Hematopoietic multipotent progenitor cell treated with erythropoietin and hydrocortisone succinate and interleukin-3 and kit ligand, for 8 days (in vitro differentiated cells): ENCODE measurements at regions not wholly inside any gene's neighbourhood (a gene's known extent, or its start where the extent isn't known, plus 50 kb on each side); places are given as distances from the start of the nearest gene placed in this dataset.
A peak's percentile ranks its signal among the peaks of the same experiment; 100 is the strongest.

Experiments used
- DNase-seq: peaks from one replicate; pipeline ENCODE4 v3.0.0-alpha.2; 2015

DNA sequence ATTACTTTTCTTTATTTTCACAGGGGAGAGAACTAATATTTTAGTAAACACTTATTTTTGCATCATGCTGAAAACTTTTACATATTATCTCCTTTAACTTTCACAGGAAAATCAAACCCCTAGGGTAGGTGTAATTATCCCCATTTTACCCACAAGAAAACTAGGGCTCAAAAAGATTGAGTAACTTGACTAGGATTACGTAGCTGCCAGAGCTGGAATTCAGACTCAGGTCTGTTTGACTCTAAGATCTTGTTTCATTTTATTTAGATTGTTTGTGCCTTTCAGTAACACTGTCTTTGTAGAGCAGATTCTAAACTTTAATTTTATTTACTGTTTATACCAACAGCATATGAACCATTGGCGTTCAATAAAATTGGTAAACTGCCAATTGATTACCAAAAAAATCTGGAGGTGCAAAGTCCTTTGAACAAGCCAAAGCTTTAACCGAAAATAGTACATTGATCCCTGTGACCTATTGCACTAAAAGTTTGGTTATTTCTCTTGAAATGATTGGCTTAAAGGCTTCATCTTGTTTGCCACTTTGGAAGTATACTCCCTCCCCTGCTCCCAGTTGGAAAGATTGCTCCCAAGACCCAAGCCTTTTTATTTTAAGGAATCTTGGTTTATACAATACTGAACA is 71.0 kb upstream of the WDR26 start:
- DNase-seq: no peak

DNA sequence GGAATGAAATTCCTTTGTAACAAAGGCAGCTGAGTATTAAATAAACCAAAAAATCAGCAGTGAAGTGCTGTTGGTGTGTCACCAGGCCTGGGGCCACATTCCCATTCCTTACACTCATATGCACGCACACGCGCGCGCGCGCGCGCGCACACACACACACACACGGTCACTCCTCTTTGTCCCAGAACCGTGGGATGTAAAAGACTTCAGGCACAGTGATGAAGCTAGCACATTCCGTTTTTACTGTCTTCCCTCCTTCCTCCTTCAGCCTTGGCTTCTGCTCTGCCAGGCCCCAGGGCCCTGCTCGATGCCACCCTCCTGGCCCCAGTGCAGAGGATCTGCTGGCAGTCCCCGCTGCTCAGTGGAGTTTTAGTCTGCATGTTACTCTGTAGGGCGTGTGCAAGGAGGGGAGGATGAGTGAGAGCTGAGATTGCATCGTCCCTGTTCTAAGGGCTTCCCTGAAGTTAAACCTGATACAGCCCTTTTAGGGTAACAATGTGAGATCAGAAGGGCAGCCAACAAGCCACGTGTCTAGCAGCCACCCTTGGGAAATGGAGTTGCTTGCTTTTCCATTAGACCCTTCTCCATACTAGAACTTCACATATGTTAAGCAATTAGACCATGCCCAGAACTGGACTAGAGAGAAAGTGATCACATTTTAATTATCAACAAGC is 71.7 kb upstream of the WDR26 start:
- no peak for DNase-seq

DNA sequence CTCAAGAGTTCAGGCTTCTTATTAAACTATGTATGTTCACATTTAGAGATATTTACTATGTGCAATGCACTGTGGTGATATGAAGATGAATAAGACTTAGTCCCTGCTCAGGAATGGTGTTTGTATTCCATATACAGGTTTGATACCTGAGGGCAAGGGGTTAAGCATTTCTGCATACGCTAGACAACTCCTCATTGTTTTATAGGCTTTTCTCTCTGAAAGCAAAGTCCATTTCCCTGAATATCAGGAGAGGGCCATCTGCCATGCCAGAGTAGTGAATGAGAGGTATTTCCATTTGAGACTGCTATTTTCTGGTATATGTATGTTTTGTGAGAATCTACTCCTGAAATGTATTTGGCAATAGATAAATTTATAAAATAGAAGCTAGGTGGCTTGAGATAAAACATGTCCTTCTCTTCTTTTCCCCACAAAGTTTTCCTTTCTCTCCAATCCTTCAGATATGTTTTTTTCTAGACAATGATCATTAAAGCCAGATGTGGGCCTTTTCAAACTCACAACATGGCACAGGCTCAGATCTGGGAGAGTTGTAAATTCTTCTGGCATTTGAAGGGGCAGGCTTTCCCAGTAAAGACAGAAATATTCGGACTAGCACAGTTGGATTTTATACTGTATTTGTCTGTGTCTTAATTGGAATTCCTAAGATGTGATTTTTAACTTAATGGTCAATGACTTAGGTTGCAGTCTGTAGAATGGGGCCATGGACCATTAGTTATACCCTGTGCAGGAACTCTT is 73.3 kb upstream of the WDR26 start:
- DNase-seq: no peak

DNA sequence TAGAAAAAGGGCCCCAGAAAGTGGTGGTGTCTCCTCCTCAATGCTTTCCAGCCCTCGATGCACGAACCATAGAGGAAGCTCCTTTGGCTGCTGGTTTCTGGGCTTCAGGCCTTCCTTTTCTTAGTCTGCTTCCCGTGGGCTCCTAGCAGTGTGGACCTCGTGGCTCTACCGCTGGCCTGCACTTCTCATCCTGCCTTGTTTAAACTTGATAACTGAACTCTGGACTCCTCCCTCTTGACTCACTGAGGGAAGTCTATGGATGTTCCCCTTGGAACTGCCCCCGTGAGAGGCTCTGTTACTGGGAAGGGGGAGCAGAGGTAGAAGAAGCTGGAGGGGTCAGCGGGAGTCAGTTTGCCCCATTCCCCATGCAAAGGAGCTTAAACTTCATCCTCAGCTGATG is 75.3 kb upstream of the WDR26 start:
- DNase-seq: no peak

DNA sequence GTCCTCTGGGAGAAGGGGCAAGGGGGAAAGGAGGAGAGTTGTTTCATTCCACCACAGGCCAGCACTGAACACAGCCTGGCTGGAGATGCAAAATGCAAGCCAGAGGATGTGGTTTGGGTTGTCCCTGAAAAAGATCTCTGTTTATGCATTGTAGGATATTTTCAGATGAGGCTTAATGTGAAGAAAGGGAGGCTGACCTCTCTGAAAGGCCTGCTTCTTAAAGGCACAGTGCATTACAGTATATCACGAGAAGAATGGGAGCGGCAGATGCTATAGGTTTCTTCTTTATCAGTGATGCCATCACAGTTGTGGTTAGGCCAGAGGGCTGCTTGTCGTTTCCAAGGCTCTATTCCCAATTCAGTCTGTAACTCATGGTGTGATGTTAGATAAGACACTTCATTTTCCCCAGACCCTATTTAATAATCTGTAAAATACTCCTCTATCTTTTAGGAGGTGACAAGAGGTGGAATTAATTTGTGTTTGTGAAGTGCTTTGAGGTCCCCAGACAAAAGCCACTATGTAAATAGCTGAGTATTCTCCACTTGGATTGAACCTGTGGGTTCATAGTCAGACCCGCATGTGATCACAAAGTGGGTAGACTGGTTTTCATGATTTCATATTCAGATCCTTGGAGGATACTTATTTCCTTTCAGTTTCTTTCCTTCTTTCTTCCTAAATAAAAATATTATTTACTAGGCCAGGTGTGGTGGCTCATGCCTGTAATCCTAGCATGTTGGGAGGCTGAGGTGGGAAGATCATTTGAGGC is 76.5 kb upstream of the WDR26 start:
- peak; percentile 57 for DNase-seq

DNA sequence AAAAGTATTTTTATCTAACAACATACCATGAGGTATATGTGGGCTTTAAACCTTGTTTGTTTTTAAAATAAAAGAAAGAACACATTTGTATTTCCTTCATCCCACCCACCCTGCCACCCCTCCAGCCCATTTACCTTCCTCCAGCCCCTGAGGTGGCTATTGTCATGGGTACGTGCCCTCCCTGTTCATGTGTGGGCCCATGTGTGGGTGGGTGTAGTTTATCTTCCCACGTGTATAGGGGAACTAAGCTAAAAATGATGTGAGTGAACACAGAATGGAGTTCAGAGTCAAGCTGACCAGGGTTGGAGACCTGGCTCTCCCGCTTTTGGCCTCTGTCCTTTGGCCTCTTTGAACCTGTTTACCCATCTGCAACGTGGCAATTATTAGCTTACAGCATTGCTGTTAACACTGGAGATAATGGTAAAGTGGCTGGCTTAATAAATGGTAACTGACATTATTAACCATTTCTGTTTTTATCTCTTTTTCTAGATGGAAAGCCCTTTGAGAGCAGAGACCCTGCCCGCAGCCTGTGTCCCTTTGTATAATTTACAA is 78.1 kb upstream of the WDR26 start:
- no peak for DNase-seq

DNA sequence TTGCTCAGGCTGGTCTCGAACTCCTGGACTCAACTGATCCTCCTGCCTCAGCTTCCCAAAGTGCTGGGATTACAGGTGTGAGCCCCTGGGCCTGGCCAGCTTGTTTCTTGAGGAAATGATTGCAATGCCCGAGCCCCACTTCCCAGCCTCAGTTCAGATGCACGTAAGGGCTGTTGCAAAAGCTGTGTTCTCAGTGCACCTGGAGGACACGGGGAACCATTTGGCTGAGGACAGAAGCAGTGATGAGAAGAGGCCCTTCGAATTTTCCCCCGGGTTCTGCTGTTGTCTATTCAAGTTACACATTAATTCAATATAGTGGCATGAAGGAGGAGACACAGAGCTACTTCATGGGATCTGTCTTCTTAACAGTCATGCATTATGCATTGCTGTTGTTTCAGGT is 78.8 kb upstream of the WDR26 start:
- no peak for DNase-seq

DNA sequence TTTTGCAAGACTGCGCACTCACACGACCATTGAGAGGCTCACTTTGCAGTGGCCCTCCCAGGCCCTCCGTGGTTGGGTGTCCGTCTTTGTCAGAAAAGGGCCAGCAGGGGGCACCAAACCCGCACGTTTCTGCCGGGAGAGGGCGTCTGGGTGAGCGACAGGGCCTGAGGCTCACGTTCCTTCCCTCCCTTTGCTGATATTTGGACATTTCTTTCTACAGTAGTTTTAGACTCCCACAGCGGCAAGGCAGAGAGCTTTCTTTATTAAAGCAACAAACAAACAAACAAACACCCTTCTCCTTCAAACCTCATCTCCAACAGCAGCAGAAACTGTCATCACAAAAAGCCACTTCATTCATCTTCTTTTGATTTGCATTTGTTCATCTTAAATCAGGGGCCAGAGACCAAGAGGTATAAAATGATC is 79.2 kb upstream of the WDR26 start:
- DNase-seq: peak; percentile 85

DNA sequence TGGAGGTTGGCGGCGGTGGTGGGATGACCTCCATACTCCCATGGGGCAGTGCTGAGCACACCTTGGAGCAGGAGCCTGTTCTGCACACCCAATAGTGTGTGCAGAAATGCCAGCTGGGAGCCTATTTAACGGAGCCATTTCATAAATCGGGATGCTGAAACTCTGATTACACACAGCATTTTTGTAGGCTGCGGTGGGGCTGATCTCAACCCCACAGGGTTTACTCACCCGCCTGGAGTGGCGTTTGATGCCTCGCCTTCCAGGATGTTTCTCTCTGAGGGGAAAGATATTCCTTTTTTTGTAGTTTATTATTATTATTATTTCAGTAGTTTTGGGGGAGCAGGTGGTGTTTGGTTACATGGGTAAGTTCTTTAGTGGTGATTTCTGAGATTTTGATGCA is 82.6 kb upstream of the WDR26 start:
- no peak for DNase-seq

DNA sequence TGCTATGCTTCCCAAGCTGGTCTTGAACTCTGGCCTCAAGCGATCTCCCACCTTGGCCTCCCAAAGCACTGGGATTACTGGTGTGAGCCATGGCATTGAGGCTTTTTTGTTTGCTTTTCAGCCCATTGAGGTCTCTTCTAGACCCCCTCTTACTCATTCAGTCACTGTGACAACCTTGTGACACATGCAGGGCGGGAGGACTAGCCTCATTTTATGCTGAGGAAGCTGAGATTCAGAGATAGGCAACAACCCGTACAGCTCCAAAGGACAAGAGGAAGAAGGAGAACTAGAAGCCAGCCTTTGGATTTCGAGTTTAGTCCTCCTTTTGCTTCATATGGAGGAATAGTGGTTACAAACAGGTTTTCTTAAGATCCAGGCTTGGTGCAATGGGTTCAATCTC is 83.9 kb upstream of the WDR26 start:
- DNase-seq: no peak

DNA sequence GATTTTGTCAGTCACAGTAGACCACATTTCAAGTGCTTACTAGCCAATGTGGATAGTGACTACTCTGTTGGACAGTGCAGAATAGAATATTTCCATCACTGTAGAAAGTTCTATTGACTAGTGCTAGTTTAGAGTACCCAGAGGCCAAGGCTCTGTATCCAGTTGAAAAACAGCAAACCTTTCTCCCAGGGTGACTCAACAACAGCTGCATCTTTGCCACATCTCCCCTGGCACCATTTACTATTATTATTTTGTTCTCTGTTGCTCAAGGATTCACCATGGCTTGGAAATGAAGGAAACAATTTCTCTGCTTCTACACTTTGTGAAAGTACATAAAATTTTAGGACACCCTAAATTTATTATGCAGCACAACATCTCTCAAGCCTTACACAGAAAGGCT is 85.3 kb upstream of the WDR26 start:
- DNase-seq: no peak

DNA sequence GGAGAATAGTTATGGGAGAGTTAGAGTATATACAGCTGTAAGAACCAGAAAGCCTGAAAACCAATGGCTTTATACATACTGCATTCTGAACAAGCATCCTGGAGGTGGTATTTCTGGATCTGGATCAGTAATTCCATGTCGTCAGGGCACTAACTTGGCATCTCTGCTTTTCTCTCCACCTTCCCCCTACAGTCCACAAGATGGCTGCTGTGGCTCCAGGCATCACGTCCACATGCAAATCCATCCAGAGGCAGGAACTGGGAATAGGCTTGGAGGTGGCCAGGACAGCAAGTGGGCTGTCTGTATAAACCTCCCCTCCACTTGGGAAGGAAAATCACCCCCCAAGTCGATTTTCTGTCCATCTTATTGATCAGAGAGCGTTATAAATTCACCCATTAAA is 86.2 kb upstream of the WDR26 start:
- no peak for DNase-seq

DNA sequence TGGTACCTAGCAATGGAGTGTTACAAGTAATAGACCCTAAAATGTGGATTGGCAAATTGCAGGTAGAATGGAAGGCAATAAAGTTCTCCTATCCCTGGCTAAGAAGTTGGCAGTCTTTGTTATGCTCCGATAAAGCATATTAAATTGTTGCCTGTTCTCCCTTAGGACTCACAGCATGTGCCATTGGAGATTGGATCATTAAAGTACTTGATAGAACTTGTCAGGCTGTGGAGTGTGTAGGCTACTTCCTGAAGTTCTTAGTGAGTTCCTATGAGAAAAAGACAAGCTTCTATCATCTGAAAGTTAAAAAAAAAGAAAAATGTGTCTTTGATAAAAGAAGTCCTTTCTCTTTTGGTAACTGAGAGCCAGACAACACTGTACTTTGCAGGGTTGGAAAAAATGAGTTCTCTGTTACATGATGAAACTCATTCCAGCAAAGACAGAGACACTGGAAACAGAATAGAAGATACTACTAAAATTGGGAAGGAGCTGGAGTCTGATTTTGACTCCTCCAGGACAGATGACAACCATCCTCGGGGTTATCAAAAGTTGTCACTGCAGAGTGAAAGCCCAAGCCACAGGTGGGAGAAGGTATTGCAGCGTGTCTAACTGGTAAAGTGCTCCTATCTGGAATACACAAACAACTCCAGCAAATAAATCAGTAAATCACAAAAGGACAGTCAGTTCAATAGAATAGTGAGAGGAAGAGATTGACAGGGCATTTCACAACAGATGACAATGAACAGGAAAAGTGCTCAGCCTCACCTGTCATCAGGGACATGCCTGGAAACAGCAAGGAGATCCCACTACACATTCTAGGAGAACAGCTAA is 87.5 kb upstream of the WDR26 start:
- no peak for DNase-seq

DNA sequence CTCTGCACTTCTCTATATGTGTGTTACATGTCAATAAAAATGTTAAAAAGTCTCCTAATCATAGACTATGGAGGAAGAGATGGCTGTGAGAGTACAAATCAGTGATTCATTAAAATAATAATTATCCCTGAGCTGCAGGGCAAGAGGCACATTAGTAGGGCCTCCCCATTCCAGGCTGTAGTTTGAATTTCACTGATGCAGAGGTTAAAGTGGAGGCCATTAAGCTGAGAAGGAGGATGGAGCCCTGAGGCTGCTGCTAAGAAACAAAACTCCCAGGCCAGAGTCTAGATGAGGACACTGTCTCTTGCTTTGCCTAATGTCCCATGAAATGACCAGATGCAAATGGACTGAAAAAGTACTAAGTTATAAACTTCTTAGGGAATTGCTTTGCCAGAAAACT is 89.1 kb upstream of the WDR26 start:
- DNase-seq: no peak

DNA sequence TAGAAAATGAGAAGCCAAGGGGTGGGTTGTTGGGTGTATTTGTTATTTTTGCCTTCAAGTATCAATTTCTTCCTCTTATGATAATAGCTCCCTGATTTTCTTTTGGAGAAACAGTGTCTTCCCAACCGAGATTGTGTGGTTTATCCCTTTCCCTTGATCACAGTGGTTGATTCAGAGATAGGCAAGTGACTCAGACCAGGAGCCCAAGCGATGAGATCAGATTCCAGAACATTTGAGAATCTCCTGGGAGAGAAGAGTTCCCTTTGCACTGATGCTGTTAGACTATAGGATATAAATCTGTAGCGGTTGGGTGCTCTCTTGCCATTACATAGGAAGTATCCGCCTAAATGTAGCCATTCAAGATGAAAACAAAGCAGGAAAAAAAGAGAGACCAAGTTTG is 90.1 kb upstream of the WDR26 start:
- DNase-seq: no peak

DNA sequence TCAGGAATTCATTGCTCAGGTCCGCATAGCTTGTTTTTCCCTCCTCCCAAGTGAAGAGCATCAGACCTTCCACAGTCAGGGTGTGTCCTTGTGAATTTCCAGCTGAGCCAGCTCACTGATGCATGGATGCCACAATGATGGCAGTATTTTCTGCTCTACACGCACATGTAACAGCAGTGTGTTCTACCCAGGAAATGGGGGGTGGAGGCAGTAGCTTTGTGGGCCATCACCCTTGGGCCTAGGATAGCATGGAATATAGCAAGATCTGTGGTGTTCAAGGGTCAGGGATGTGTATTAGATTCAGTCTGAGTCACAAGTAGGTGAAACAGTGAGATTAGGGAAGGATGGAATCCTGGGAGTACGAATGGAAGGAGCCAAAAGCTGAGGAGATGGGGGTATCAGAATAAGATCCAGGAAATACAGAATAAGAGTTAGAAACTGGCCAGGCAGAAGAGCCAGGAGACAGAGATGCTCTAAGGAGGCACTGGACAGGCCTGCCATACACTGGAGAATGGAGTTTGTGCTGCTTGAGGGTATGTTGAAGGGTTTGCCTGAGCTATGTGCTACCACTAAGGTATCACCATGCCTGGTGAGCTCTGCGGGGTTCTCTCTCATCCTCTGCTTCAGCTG is 90.6 kb upstream of the CNIH3 start:
- DNase-seq: no peak

DNA sequence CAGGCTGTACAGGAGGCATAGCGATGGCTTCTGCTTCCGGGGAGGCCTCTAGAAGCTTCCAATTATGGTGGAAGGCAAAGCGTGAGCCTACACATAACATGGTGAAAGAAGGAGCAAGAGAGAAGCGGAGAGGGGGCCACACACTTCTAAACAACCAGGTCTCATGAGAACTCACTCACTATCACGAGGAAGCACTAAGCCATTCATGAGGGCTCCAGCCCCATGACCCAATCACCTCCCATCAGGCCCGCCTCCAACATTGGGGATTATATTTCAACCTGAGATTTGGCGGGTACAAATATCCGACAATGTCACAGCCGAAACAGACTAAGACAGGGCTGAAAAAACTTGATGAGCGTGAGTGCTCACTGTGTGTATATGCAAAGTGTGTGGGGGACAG is 89.3 kb upstream of the CNIH3 start:
- no peak for DNase-seq

DNA sequence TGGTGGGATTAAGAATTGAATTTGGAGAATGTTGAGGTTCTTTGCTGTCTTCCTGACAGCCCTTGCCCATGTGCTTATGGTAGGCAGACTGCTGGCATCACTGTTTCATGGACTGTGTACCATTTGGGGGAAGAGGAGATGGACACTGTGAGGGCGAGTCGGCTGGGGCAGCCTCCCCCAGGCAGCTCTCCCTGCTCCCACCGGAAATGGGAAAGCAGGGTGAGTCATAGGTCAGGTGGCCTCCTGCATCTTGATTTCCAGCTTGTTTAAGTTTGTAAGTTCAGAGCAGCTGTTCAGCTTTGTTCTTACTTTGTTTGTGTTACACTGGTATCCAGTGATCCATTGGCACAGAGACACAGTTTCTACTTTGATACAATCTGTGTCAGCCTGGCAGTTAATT is 87.2 kb upstream of the CNIH3 start:
- no peak for DNase-seq

DNA sequence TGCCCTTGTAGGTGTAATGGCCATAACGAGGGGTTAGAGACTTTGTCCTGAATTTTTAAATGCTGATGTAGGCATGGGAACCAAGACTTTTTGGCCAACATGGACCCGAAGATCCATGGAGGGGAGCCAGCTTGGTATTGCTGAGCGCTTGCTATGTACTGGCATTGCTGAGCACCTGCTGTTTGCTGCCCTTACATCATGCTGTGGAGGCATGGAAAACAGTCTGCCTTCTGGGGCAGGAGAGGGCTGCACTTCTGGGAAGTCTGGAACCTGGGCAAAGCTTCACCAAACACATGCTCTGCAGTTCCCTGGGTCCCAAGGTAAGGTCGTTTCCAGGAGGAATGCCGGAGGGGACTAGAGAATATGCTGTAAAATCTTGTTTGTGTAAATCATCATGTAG is 86.3 kb upstream of the CNIH3 start:
- DNase-seq: no peak

DNA sequence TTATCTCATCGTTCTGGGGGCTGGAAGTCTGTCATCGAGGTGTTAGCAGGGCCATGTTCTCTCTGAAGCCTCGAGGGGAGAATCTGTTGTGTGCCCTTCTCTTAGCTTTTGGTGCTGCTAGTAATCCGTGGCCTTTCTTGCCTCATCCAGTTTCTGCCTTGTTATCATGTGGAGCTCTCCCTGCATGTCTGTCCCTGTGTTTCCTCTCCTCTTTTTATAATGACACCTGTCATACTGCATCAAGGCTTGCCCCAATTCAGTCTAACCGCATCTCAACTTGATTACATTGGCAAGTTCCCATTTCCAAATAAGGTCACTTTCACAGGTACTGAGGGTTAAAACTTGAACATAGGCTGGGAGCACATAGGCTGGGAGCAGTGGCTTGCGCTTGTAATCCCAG is 82.6 kb upstream of the CNIH3 start:
- DNase-seq: no peak

DNA sequence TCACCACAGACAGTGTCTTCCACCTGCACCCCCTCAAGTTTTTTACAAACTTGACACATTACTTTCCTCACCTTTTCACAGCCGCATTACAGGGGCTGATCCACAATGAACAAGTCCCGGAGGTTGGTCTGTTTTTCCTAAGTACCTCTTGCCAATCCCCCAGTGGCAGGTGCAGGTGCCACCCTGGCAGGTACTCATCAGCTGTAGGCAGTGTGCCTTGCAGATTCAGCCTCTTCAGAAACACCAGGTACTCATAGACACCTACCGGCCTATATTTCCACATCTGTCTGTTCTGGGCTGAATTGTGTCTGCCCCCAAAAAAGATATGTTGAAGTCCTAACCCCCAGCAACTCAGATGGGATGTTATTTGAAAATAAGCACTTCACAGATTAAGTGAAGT is 81.4 kb upstream of the CNIH3 start:
- no peak for DNase-seq

DNA sequence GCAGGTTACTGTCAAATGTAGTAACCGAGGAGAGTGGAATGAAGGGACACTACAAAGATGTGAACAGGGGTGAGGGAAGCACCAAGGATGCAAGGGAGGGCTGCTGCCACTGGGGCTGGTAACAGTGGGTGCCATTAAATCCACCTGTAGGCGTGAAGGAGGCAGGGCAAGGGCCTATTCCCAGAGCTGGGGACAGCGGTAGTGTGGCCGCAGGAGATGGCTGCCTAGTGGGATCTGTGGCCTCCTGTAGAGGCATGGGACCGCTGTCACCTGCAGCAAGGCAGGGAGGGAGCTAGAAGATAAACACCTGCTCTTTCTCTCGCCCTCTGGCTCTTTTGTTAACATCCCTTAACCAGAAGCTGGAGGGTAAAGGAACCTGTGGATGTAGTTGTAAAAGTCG is 80.5 kb upstream of the CNIH3 start:
- DNase-seq: no peak
